HG02623 (cell line): ENCODE measurements at regions not wholly inside any gene's neighbourhood (a gene's known extent, or its start where the extent isn't known, plus 50 kb on each side); places are given as distances from the start of the nearest gene placed in this dataset.

Source experiments
- ATAC-seq: cut with Tn5 transposase; IDR thresholded peaks from one replicate; pipeline ENCODE4 v1.9.1; 2021; ENCODE audit warnings: moderate library complexity; ENCODE audit not compliant: unreplicated experiment

DNA sequence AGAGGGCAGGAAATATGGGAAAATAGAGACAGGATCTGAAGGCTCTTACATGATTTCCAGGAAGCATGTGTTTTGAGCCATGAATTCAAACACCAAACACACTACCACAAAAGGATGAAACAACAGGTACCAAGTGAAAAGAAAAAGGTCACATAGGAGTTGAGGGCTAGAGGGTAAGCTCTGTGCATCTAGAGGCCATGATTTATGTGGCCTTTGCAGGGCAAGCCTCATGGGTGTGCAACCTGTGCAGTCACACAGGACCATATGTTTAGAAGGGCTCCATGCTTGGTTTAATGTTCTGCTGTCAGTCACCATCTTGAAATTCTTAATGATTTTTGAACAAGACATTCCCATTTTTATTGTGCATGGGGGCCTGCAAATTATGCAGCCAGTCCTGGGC lies 134.5 kb upstream of the CCDC68 start:
- no peak for ATAC-seq

DNA sequence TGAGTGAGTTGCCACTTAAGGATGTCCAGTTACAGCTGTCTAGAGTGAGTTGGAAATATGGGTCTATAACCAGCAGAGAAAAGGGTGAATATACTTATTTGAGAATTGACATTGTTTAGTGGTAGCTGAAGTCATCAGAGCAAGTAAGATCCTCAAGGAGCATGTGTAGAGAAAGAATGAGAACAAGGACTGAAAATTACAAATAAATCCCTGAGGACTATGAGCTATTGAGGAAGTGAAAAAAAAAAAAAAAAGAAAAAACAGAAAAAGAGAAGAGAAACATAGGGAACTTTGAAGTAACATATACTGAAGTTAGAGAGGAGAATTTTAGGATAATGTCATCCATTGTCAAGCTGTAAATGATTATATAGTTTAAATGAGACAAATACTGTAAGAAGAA lies 134.0 kb upstream of the CCDC68 start:
- no peak for ATAC-seq

- no peak for ATAC-seq
Observed at GRCh38 chr18:55092166-55092565, 132.9 kb upstream of the CCDC68 start.

DNA sequence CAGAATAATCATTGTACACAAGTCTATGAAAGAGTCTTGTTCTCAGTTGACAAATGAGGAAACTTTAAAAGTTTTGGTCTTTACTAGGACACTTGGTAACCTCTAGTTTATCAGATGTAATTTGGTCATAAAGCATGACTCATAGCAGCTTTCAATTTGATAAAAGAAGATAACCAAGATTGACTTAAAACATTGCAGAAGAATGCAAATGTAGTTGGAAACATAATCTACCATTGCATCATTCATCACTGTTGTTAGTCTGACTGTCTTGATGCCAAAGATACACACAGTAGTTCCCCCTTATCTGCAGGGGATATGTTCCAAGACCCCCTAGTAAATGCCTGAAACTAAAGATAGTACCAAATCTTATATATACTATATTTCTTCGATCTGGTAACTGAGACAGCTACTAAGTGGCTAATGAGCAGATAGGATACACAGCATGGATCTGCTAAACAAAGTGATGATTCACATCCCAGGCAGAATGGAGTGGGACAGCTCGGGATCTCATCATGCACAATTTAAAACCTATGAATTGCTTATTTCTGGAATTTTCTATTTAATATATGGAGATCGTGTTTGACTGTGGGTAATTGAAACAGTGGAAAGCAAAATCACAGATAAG lies 131.4 kb upstream of the CCDC68 start:
- no peak for ATAC-seq

- no peak for ATAC-seq
Observed at GRCh38 chr18:55089610-55090009, 130.3 kb upstream of the CCDC68 start.

GRCh38 chr18:55088561-55088960 lies 129.3 kb upstream of the CCDC68 start:
- no peak for ATAC-seq

GRCh38 chr18:55088000-55088401 lies 128.7 kb upstream of the CCDC68 start:
- ATAC-seq = no peak

DNA sequence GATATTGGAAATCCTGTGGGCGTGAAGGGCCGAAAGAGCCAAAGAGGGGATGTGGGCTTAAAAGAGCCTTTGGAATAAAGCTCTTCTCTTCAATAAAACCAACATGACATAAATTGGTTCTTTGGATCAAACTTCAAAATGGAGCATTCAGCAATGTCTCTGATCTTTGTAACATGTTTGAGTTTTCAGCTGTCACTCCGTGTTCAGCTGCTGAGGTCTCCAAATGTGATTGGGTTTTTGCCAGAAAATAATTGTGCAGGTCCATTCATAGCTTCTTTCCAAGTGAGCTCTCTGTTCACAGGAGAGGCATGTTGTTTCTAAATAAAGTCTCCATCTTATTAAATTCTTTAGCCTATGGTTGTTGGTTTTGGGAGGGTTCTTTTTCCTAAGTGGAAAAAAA lies 127.6 kb upstream of the CCDC68 start:
- ATAC-seq = no peak

DNA sequence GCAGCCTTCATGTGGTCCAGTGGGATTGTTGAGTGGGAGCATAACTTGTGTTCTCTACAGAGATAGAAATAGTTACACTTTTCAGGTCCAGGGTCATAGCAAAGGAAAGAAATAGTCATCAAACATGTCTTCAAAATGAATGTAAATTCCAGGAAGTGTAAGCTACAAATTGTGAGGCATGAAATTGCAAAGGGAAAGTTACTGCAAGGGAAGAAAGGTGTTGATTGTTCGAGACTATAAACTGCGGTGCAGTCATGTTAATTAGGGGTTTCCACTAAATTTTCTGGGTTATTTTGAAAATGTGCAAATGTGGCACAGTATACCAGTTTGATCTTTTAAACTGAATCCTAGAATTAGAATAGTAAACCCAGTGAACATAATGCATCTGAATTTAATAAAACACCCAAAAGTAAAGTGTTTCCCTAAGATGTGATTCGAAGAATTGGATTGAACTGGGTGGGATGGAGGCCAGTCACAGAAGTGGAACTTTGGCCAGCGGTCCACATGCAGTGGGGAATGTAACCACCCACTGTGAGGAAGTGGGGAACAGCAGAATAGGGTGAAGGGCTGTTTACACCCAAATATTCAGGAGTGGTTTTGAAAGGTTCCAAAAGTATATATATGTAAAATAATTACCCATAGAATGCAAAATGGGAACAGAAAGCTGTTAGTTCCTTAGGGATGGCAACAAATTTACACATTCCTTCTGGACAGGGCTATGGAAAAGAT lies 126.5 kb upstream of the CCDC68 start:
- ATAC-seq = no peak

DNA sequence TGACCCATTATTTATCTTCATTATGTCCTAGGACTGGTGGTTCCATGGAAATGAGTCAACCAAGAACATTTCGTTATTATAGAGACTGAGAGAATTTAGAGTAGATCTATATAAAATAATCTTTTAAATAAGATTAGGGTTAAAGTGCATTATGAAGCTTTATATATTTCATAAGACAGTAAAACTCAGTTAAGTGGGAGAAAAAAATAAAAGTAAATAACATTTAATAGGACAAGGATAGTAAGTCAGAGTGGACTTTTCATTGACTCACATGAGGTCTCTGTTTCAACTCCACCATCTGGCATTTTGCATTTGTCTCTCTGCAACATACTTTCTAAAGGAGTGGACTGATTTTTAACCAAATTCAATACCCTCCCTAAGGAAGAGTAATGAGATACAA lies 125.3 kb upstream of the CCDC68 start:
- no peak for ATAC-seq

DNA sequence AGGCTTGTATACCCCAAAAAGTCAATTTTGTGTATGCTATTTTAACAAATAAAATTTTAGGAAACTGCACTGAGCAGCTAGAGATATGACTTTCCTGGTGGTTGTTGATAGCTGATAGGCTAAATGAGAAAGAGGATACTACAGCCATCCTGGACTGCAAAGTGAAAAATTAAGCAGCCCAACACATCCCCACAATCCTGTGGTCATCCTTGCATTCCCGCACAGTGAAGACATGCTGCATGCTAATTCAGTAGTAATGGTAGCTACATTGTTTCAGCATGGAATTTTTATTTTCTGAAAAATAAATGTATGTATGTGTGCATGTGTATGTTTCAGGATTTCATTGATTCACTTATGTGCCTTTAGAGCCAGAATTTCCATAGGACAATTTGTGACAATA lies 124.2 kb upstream of the CCDC68 start:
- no peak for ATAC-seq

- ATAC-seq = no peak
Observed at GRCh38 chr18:55079481-55080355, 120.5 kb upstream of the CCDC68 start.

- no peak for ATAC-seq
Observed at GRCh38 chr18:55079067-55079466, 119.8 kb upstream of the CCDC68 start.

DNA sequence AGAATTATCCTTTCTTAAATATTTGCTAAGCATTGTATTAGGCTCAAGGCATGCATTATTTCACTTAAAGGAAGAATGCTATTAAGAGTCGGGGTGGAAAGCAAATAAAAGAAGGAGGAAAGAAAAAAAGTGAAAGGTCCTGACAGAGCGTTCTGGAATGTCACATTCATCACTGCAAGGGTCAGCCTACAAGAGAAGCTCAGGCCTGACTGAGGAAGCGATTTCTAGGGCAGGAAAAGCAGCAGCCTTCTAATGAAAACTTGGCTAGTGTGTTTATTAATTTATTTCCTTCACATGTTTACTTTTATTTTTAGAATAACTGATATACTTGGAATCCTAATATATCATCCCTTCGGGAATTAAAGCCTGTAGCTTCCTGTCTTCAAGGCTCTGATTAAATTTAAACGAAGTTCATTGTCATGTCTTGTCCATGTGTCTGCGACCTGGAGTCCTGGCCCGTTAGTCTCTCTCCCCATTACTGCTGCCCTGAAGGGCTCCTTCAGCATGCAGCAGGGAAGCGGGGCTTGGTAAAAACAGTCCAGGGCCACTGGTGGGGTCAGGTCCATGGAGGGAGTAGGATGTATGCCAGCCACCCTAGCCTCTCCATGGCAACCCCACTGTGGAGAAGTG lies 119.2 kb upstream of the CCDC68 start:
- ATAC-seq = no peak

DNA sequence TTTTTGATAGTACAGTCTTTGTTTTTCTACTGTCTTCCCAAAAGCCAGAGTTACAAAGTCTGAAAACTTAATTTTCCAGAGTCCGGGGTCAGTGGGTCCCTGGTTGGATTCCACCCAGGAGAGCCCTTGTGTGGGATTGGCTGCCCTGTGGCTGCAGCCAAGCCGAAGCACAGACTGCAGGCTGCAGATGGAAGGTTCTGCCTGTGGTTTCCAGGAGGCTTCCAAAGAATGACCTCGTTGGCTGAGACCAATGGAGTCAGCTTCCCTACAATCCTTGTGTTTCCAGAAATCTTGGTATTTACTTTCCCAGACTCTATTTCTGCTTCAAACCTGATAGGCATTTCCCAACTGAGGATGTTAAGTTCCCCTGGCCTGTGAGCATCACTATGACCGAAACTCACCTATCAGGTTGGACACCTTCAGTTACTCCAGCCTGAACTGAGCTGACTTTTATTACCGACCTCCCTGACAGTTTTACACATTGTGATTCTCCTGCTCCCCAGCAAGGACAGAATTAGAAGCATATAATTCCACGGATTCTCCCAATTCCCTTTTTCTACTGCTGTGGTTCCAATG lies 117.5 kb upstream of the CCDC68 start:
- no peak for ATAC-seq

DNA sequence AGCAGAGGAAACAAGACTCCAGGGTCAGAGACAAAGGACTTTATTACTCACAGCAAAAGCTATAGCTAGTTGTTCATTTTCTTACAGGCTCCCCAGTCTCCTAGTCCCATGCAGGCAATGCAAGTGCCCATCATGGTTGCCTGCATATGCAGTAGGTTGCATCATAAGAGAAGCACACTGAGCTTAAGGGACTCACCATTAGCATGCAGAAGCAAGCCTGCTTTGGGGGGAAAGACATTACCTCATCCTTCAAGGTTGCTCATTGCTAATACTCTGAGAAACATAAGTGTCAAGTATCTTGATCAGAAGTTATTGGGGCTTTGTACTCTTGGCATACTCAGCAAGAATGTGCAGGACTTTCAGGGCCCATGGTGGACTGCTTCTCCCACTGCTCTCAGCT lies 114.6 kb upstream of the CCDC68 start:
- ATAC-seq = no peak

- no peak for ATAC-seq
Observed at GRCh38 chr18:55073116-55073515, 113.9 kb upstream of the CCDC68 start.

DNA sequence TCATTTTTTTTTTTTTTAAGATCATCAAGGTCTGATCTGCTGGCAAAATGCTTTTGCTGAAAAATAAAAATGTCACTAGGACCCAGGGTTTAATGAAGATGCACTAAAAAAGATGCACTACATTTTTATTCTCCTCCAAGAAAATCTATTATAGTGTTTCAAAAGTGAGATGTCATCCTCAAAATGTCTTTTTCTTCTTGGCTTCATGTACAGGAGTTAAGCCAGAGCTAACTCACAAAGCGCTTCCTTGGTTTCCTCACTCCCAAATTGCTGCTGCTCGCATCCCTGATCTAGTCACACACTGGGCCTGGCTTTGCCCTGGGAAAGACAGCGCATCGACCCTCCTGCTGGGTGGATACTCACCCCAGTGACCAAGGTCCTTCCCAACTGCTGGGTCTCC lies 113.4 kb upstream of the CCDC68 start:
- no peak for ATAC-seq

- ATAC-seq = no peak
Observed at GRCh38 chr18:55072181-55072580, 112.9 kb upstream of the CCDC68 start.

DNA sequence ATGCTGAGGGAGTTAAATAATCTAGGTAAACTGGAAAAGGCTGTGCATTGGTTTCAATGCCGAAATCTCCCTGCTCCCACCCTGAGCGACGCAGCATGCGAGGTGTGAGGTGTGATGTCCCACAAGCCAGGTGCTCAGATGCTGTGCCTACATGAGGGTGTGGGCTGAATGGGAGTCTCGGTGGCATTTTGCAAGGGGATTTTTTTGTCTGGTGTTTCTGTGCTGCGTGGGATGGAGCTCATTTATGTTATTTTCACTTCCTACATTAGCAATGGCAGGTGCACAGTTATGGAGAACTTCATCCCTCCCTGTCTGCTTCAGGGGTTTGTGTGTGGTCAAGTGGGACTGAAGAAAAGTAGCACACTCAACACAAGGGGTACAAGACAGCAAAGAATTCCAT lies 110.2 kb upstream of the CCDC68 start:
- ATAC-seq = peak; percentile 75

- ATAC-seq = peak; percentile 67
Observed at GRCh38 chr18:55064760-55065159, 105.5 kb upstream of the CCDC68 start.
